22Rv1 (cell line): ENCODE measurements at regions not wholly inside any gene's neighbourhood (a gene's known extent, or its start where the extent isn't known, plus 50 kb on each side); places are given as distances from the start of the nearest gene placed in this dataset.

Experiments
- ZFX ChIP-seq: fragments of 450-650 bp; IDR thresholded peaks from 2 replicates; pipeline ENCODE4 v1.6.1; 2017; ENCODE audit warnings: antibody characterized with exemption, borderline replicate concordance
- TF ChIP-seq, protein P1 (sequence below): fragments of 450-650 bp; IDR thresholded peaks from 2 replicates; pipeline ENCODE4 v1.5.1; 2017; ENCODE audit warnings: mild to moderate bottlenecking

GRCh38 chr5:10169359-10169758 is 80.3 kb downstream of the ATPSCKMT start:
- TF ChIP-seq, protein P1, sequence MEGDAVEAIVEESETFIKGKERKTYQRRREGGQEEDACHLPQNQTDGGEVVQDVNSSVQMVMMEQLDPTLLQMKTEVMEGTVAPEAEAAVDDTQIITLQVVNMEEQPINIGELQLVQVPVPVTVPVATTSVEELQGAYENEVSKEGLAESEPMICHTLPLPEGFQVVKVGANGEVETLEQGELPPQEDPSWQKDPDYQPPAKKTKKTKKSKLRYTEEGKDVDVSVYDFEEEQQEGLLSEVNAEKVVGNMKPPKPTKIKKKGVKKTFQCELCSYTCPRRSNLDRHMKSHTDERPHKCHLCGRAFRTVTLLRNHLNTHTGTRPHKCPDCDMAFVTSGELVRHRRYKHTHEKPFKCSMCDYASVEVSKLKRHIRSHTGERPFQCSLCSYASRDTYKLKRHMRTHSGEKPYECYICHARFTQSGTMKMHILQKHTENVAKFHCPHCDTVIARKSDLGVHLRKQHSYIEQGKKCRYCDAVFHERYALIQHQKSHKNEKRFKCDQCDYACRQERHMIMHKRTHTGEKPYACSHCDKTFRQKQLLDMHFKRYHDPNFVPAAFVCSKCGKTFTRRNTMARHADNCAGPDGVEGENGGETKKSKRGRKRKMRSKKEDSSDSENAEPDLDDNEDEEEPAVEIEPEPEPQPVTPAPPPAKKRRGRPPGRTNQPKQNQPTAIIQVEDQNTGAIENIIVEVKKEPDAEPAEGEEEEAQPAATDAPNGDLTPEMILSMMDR: no peak
- TF ChIP-seq ZFX: no peak
